GM23248 (cell line): ENCODE measurements at regions not wholly inside any gene's neighbourhood (a gene's known extent, or its start where the extent isn't known, plus 50 kb on each side); places are given as distances from the start of the nearest gene placed in this dataset.

Experiments
- EZH2 ChIP-seq: fragments of 200-600 bp; sonication (generic); IDR thresholded peaks from 2 replicates; pipeline ENCODE4 v1.6.1; 2018; ENCODE audit warnings: antibody characterized with exemption, mild to moderate bottlenecking; ENCODE audit not compliant: insufficient read depth, poor library complexity, severe bottlenecking
- EZH2phosphoT487 ChIP-seq: fragments of 200-600 bp; sonication (generic); IDR thresholded peaks from 2 replicates; pipeline ENCODE4 v1.6.1; 2018; ENCODE audit warnings: antibody characterized with exemption, moderate library complexity, mild to moderate bottlenecking, low read depth; ENCODE audit not compliant: insufficient read depth

- TF ChIP-seq EZH2 (no peak), EZH2phosphoT487 (no peak)
These were observed 200.1 kb upstream of the POU2AF2 start for GRCh38 chr11:111045407-111045803.
